ENCODE measurements at regions not wholly inside any gene's neighbourhood (a gene's known extent, or its start where the extent isn't known, plus 50 kb on each side); places are given as distances from the start of the nearest gene placed in this dataset.

DNA sequence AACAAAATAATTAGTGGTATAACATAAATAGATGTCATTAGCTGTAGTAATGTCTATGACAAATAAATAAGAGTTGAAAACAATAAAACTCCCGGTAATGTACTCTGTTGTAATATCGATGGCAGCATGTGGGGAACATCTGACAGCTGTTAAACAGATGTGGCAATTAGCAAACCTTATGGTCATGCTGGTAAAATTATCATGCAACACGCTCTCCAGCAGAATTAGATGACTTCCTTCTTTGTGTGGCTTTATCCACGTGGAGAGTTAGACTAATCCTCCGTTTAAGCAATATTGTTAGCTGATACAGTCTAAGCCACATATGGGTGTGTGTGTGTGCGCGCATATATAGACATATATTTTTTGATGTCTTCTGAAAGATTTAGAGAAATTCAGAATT is 77.7 kb upstream of the ZFP64 start:
- FAIRE-seq: no peak
- 46% methylated on average over 7 of the region's 7 CpGs for WGBS (ENCODE audit: low lambda C conversion rate)
- no peak overlapping the region for H2AFZ ChIP-seq (ENCODE audit: low read length)
- no peaks in the 10 kb centered on the region for H3K79me2 ChIP-seq (ENCODE audit: insufficient read depth, low read length)
- no peak overlapping the region for H3K9ac ChIP-seq (ENCODE audit: insufficient read depth, low read depth, low read length)
- H3K27me3 ChIP-seq (ENCODE audit: control insufficient read depth in 1 of 2, insufficient read depth in 2 of 2, low read length in 2 of 2): no peaks in the 10 kb centered on the region; a peak in 1 of 5 replicates
- no peaks in the 10 kb centered on the region for H3K4me1 ChIP-seq (ENCODE audit: insufficient read depth, low read length)
- H3K9me3 ChIP-seq (ENCODE audit: low read length): no peaks in the 10 kb centered on the region
- BruUV-seq (replicated peaks): no TSS peak
- H4K20me1 ChIP-seq (ENCODE audit: insufficient read depth, low read length): no peaks in the 10 kb centered on the region
- POLR2A ChIA-PET: no interaction called here
- no peak for TF ChIP-seq ATF7 (IDR thresholded peaks at IDR 0.05)
- no peak for TF ChIP-seq ATF7 (CRISPR knock-in tag; IDR thresholded peaks at IDR 0.05)
- no peak for TF ChIP-seq BRF2 (CRISPR knock-in tag; IDR thresholded peaks at IDR 0.05)
- TF ChIP-seq TAF15 (IDR thresholded peaks at IDR 0.05; ENCODE audit: low read depth, low read length, poor library complexity, severe bottlenecking): no peak
- TF ChIP-seq MEF2D (CRISPR knock-in tag; IDR thresholded peaks at IDR 0.05): no peak
- no peak for TF ChIP-seq EP300 (IDR thresholded peaks at IDR 0.05; ENCODE audit: low read depth in 2 of 2, low read length in 2 of 2)
- no peak for TF ChIP-seq EP300 (CRISPR knock-in tag; IDR thresholded peaks at IDR 0.05; ENCODE audit: borderline replicate concordance)
- TF ChIP-seq CBX2 (IDR thresholded peaks at IDR 0.05; ENCODE audit: low read depth, low read length): no peak
- no peak for TF ChIP-seq CBX2 (CRISPR knock-in tag; IDR thresholded peaks at IDR 0.05; ENCODE audit: low read depth)
- no peaks in the 10 kb centered on the region for H3K36me3 ChIP-seq (replicated peaks in 1 of 2; ENCODE audit: control insufficient read depth in 1 of 2, insufficient read depth in 2 of 2, low read length in 2 of 2)
- ATAC-seq: no peak
- DNase-seq (ENCODE audit: low spot score): no peak
- intact Hi-C loops (cut with micrococcal nuclease; ENCODE audit: unreplicated experiment) (no loop called here), in situ Hi-C loops (cut with HindIII; ENCODE audit: extremely low pct_ligation_motif_present, low pct_unique_long_range_greater_than_20kb) (no loop called here)
- CTCF ChIA-PET (ENCODE audit: low intra/inter-chr PET ratio, low total read pairs): no interaction called here
- H3K4me3 ChIP-seq (replicated peaks in 1 of 3; ENCODE audit: insufficient read depth in 1 of 3, low read depth in 2 of 3, low read length in 3 of 3): no peak overlapping the region
- no peak overlapping the region for H3K27ac ChIP-seq (ENCODE audit: extremely low read length, insufficient read depth, low read length)
- H3K4me2 ChIP-seq (ENCODE audit: low read depth, low read length): no peak overlapping the region

DNA sequence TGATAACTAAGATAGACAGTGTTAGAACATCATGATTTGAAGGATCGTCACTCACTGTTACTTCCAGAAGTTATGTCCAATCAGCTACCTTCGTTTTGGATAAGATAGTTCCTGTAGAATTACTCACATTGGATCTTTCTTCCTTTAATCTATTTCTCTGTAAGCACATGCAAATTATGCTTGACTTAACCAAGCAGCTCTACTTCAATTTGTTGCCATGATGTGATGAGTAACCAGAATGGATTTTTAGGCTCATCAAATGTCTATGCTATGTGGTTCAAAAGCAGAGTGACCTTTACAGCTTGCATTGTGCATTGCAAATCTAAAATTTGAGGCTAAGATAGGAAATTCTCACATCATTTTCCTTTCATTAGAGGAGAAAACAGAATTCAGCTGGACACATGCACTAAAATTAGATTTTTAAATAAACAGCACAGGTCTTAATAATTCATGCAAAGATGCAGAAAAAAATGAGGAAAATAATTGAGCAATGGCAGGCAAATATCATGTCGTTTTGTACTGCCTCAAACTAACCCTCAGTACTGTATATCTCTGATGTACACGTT is 76.7 kb upstream of the ZFP64 start:
- ChIA-PET CTCF (ENCODE audit: low intra/inter-chr PET ratio, low total read pairs) (no interaction called here), POLR2A (no interaction called here)
- Histone ChIP-seq H3K36me3 (replicated peaks in 1 of 2; ENCODE audit: control insufficient read depth in 1 of 2, insufficient read depth in 2 of 2, low read length in 2 of 2) (no peaks in the 10 kb centered on the region), H3K79me2 (ENCODE audit: insufficient read depth, low read length) (no peaks in the 10 kb centered on the region), H3K9ac (ENCODE audit: insufficient read depth, low read depth, low read length) (no peak overlapping the region), H3K27me3 (ENCODE audit: control insufficient read depth in 1 of 2, insufficient read depth in 2 of 2, low read length in 2 of 2) (no peaks in the 10 kb centered on the region; a peak in 1 of 5 replicates), H3K4me2 (ENCODE audit: low read depth, low read length) (no peak overlapping the region), H2AFZ (ENCODE audit: low read length) (no peak overlapping the region), H3K9me3 (ENCODE audit: low read length) (no peaks in the 10 kb centered on the region), H3K4me3 (replicated peaks in 1 of 3; ENCODE audit: insufficient read depth in 1 of 3, low read depth in 2 of 3, low read length in 3 of 3) (no peak overlapping the region), H3K4me1 (ENCODE audit: insufficient read depth, low read length) (no peaks in the 10 kb centered on the region), H3K27ac (ENCODE audit: extremely low read length, insufficient read depth, low read length) (no peak overlapping the region), H4K20me1 (ENCODE audit: insufficient read depth, low read length) (no peaks in the 10 kb centered on the region)
- 15% methylated on average over 4 of the region's 4 CpGs for WGBS (ENCODE audit: low lambda C conversion rate)
- DNase-seq (ENCODE audit: low spot score): no peak
- no peak for FAIRE-seq
- in situ Hi-C loops (cut with HindIII; ENCODE audit: extremely low pct_ligation_motif_present, low pct_unique_long_range_greater_than_20kb) (no loop called here), intact Hi-C loops (cut with micrococcal nuclease; ENCODE audit: unreplicated experiment) (no loop called here)
- ATAC-seq: no peak
- no TSS peak for BruUV-seq (replicated peaks)
- TF ChIP-seq KMT2B (CRISPR knock-in tag; IDR thresholded peaks at IDR 0.05): no peak
